T-cell (primary cell): ENCODE measurements at regions not wholly inside any gene's neighbourhood (a gene's known extent, or its start where the extent isn't known, plus 50 kb on each side); places are given as distances from the start of the nearest gene placed in this dataset.
"Not testable (repeated sequence)": the region's sequence is repeated elsewhere in the genome, so short reads cannot be mapped to it uniquely, and the experiment has no call there.

Experiments
- ATAC-seq, 4 experiments: fragments of 200-7000 bp in 3 of 4; fragments of 150-1000 bp in 1 of 4; cut with Tn5 transposase; replicated peaks in 1 of 4; 1 replicate in 3 of 4; 2 replicates in 1 of 4; pipeline ENCODE4 v1.10.0; 2021; ENCODE audit warnings: moderate library complexity in 3 of 4, mild to moderate bottlenecking in 2 of 4, moderate number of reproducible peaks in 1 of 4
- CTCF ChIA-PET, 2 donors: fragments of 300-600 bp; sonication (Branson Sonifier 250); formaldehyde crosslinking; loops; one replicate each; lab custom pipeline; 2022; ENCODE audit warnings: antibody characterized with exemption in 2 of 2; lab: Charles Lee
- POLR2A ChIA-PET, 2 donors: fragments of 300-600 bp; sonication (Branson Sonifier 250); formaldehyde crosslinking; loops; one replicate each; lab custom pipeline; 2022; ENCODE audit warnings: antibody characterized with exemption in 2 of 2; lab: Charles Lee
- DNase-seq, 35 experiments: peaks; one replicate each; pipeline versions ENCODE4 v3.0.0 to v3.0.0-alpha.2; 2013 to 2023
- H3K27ac ChIP-seq: one replicate; pipeline ENCODE4 v1.5.1; 2013; ENCODE audit warnings: low read length
- H3K27me3 ChIP-seq, 2 experiments: replicated peaks in 1 of 2; 1 replicate in 1 of 2; 2 replicates in 1 of 2; pipeline versions ENCODE4 v1.6.1 to v1.7.0; 2013; ENCODE audit warnings: low read length in 1 of 2, mixed read lengths in 1 of 2; ENCODE audit not compliant: control insufficient read depth in 2 of 2, insufficient read depth in 2 of 2; ENCODE audit errors: extremely low read depth in 1 of 2
- H3K36me3 ChIP-seq, 2 donors: 1 replicate in 1 of 2; 2 replicates in 1 of 2; pipeline versions ENCODE4 v1.6.1 to v1.7.0; 2013; ENCODE audit warnings: low read length in 1 of 2; ENCODE audit not compliant: control insufficient read depth in 2 of 2, insufficient read depth in 1 of 2; ENCODE audit errors: extremely low read depth in 1 of 2
- H3K4me1 ChIP-seq, 2 experiments: 1 replicate in 1 of 2; 2 replicates in 1 of 2; pipeline versions ENCODE4 v1.6.1 to v1.7.0; 2013; ENCODE audit warnings: low read length in 2 of 2, mixed read lengths in 1 of 2; ENCODE audit not compliant: insufficient read depth in 2 of 2, control insufficient read depth in 1 of 2; ENCODE audit errors: extremely low read depth in 1 of 2
- H3K4me3 ChIP-seq, 2 donors: 1 replicate in 1 of 2; 2 replicates in 1 of 2; pipeline versions ENCODE4 v1.5.1 to v1.7.0; 2013; ENCODE audit warnings: mild to moderate bottlenecking in 2 of 2, low read length in 1 of 2, moderate library complexity in 1 of 2; ENCODE audit not compliant: control insufficient read depth in 1 of 2; ENCODE audit errors: extremely low read depth in 1 of 2
- H3K9me3 ChIP-seq: 2 replicates; pipeline ENCODE4 v1.7.0; 2013
- H3K27ac Mint-ChIP-seq, 2 donors: one replicate each; pipeline ENCODE4 v1.8.0; 2020 to 2021; ENCODE audit warnings: mild to moderate bottlenecking in 2 of 2, mixed read lengths in 2 of 2
- H3K27me3 Mint-ChIP-seq, 2 donors: one replicate each; pipeline ENCODE4 v1.8.0; 2021 to 2022; ENCODE audit warnings: mixed read lengths in 2 of 2
- H3K36me3 Mint-ChIP-seq: one replicate; pipeline ENCODE4 v1.8.0; 2021; ENCODE audit warnings: mixed read lengths
- H3K4me1 Mint-ChIP-seq, 3 donors: one replicate each; pipeline ENCODE4 v1.8.0; 2020 to 2022; ENCODE audit warnings: mixed read lengths in 3 of 3, mild to moderate bottlenecking in 1 of 3
- H3K4me3 Mint-ChIP-seq, 3 donors: one replicate each; pipeline ENCODE4 v1.8.0; 2020 to 2022; ENCODE audit warnings: mild to moderate bottlenecking in 3 of 3, mixed read lengths in 3 of 3, moderate library complexity in 3 of 3
- H3K9me3 Mint-ChIP-seq, 3 donors: one replicate each; pipeline ENCODE4 v1.8.0; 2020 to 2022; ENCODE audit warnings: mixed read lengths in 3 of 3
- WGBS: methylation state at CpG from one replicate; pipeline ENCODE4 v1.1.5; 2013; ENCODE audit warnings: missing lambda C conversion rate; ENCODE audit not compliant: insufficient coverage; 5-methylcytosine and 5-hydroxymethylcytosine counted together

- ChIA-PET POLR2A (no interaction called here), CTCF (no interaction called here)
- Mint-ChIP-seq H3K36me3 (no peaks in the 10 kb centered on the region), H3K4me3 (no peak overlapping the region), H3K27ac (no peak overlapping the region), H3K9me3 (peaks cover 8 to 20% (median 10%) of the 10 kb centered on the region in 3 donors), H3K4me1 (no peaks in the 10 kb centered on the region), H3K27me3 (no peaks in the 10 kb centered on the region)
- Histone ChIP-seq H3K4me3 (no peak overlapping the region), H3K36me3 (no peaks in the 10 kb centered on the region), H3K27ac (no peak overlapping the region), H3K27me3 (no peaks in the 10 kb centered on the region), H3K4me1 (no peaks in the 10 kb centered on the region), H3K9me3 (peaks cover 2% of the 10 kb centered on the region)
- DNase-seq: no peak
- WGBS: no CpG with 5 or more reads among the region's 3 CpGs
- no peak for ATAC-seq
Observed at GRCh38 chr16:59975953-59976352, 1241.8 kb upstream of the GOT2 start.

GRCh38 chr16:59973966-59974365 lies 1239.8 kb upstream of the GOT2 start:
- Mint-ChIP-seq H3K27me3 (no peaks in the 10 kb centered on the region), H3K36me3 (no peaks in the 10 kb centered on the region), H3K4me1 (no peaks in the 10 kb centered on the region), H3K9me3 (peaks cover 10 to 28% (median 16%) of the 10 kb centered on the region in 3 donors), H3K4me3 (no peak overlapping the region), H3K27ac (no peak overlapping the region)
- no peaks in the 10 kb centered on the region for H3K27me3 ChIP-seq
- H3K9me3 ChIP-seq: peaks cover 4% of the 10 kb centered on the region
- H3K27ac ChIP-seq: no peak overlapping the region
- no peak for DNase-seq
- H3K4me1 ChIP-seq: no peaks in the 10 kb centered on the region
- CTCF ChIA-PET: no interaction called here
- H3K4me3 ChIP-seq: no peak overlapping the region
- WGBS: 100% methylated on average over 1 of the region's 3 CpGs
- no peak for ATAC-seq
- no peaks in the 10 kb centered on the region for H3K36me3 ChIP-seq
- POLR2A ChIA-PET: no interaction called here

- DNase-seq (no peak), ATAC-seq (no peak)
- Mint-ChIP-seq H3K27me3 (no peaks in the 10 kb centered on the region), H3K27ac (no peak overlapping the region), H3K4me1 (no peaks in the 10 kb centered on the region), H3K9me3 (peaks cover 10 to 29% (median 24%) of the 10 kb centered on the region in 3 donors), H3K4me3 (no peak overlapping the region), H3K36me3 (no peaks in the 10 kb centered on the region)
- CTCF ChIA-PET: no interaction called here
- no CpG with 5 or more reads among the region's 3 CpGs for WGBS
- no peaks in the 10 kb centered on the region for H3K4me1 ChIP-seq
- POLR2A ChIA-PET: no interaction called here
- no peaks in the 10 kb centered on the region for H3K36me3 ChIP-seq
- no peaks in the 10 kb centered on the region for H3K27me3 ChIP-seq
- no peak overlapping the region for H3K27ac ChIP-seq
- peaks cover 4% of the 10 kb centered on the region for H3K9me3 ChIP-seq
- H3K4me3 ChIP-seq: no peak overlapping the region
Observed at GRCh38 chr16:59971264-59971663, 1237.1 kb upstream of the GOT2 start.

GRCh38 chr16:59964232-59964924 lies 1230.3 kb upstream of the GOT2 start:
- DNase-seq (no peak), ATAC-seq (no peak)
- H3K27me3 Mint-ChIP-seq: no peaks in the 10 kb centered on the region
- H3K4me3 ChIP-seq: no peak overlapping the region
- no peaks in the 10 kb centered on the region for H3K4me1 ChIP-seq
- peaks cover 4 to 18% (median 18%) of the 10 kb centered on the region in 3 donors for H3K9me3 Mint-ChIP-seq
- ChIA-PET POLR2A (no interaction called here), CTCF (no interaction called here)
- H3K4me1 Mint-ChIP-seq: no peaks in the 10 kb centered on the region
- no peak overlapping the region for H3K4me3 Mint-ChIP-seq
- H3K27me3 ChIP-seq: no peaks in the 10 kb centered on the region
- no peak overlapping the region for H3K27ac ChIP-seq
- H3K27ac Mint-ChIP-seq: no peak overlapping the region
- no peaks in the 10 kb centered on the region for H3K36me3 ChIP-seq
- no peaks in the 10 kb centered on the region for H3K9me3 ChIP-seq
- H3K36me3 Mint-ChIP-seq: no peaks in the 10 kb centered on the region
- no CpG with 5 or more reads among the region's 6 CpGs for WGBS

GRCh38 chr16:59959311-59959710 lies 1225.2 kb upstream of the GOT2 start:
- Histone ChIP-seq H3K36me3 (no peaks in the 10 kb centered on the region), H3K4me1 (no peaks in the 10 kb centered on the region), H3K9me3 (no peaks in the 10 kb centered on the region), H3K27ac (no peak overlapping the region), H3K4me3 (no peak overlapping the region), H3K27me3 (no peaks in the 10 kb centered on the region)
- no peak for ATAC-seq
- WGBS: no CpG with 5 or more reads among the region's 3 CpGs
- Mint-ChIP-seq H3K36me3 (no peaks in the 10 kb centered on the region), H3K9me3 (peaks cover 8 to 28% (median 18%) of the 10 kb centered on the region in 3 donors), H3K4me3 (no peak overlapping the region), H3K4me1 (no peaks in the 10 kb centered on the region), H3K27ac (no peak overlapping the region), H3K27me3 (no peaks in the 10 kb centered on the region)
- no peak for DNase-seq
- ChIA-PET POLR2A (no interaction called here), CTCF (no interaction called here)

- ChIA-PET CTCF (no interaction called here), POLR2A (no interaction called here)
Observed at GRCh38 chr16:59950431-59950830, 1216.3 kb upstream of the GOT2 start.

GRCh38 chr16:59944041-59944440 lies 1209.9 kb upstream of the GOT2 start:
- H3K4me3 Mint-ChIP-seq, POLR2A ChIA-PET, H3K9me3 ChIP-seq, H3K4me1 ChIP-seq, ATAC-seq, H3K27ac ChIP-seq, H3K4me1 Mint-ChIP-seq, H3K27ac Mint-ChIP-seq, H3K27me3 ChIP-seq, H3K36me3 Mint-ChIP-seq, CTCF ChIA-PET, DNase-seq, H3K36me3 ChIP-seq, H3K4me3 ChIP-seq, H3K27me3 Mint-ChIP-seq: not testable (repeated sequence)
- H3K9me3 Mint-ChIP-seq: peaks cover 5 to 24% (median 18%) of the 10 kb centered on the region in 3 donors
- WGBS: 68% methylated on average over 4 of the region's 5 CpGs

More at GRCh38 chr16:59950431-59950830, 1216.3 kb upstream of the GOT2 start:
- DNase-seq (no peak), ATAC-seq (no peak)
- no peaks in the 10 kb centered on the region for H3K36me3 Mint-ChIP-seq
- no peak overlapping the region for H3K27ac ChIP-seq
- H3K9me3 ChIP-seq: peaks cover 4% of the 10 kb centered on the region
- WGBS: no CpG with 5 or more reads among the region's 2 CpGs
- no peaks in the 10 kb centered on the region for H3K36me3 ChIP-seq
- peaks cover 3 to 44% (median 14%) of the 10 kb centered on the region in 3 donors for H3K9me3 Mint-ChIP-seq
- H3K4me1 Mint-ChIP-seq: no peaks in the 10 kb centered on the region
- H3K4me3 Mint-ChIP-seq: no peak overlapping the region
- no peak overlapping the region for H3K27ac Mint-ChIP-seq
- no peaks in the 10 kb centered on the region for H3K27me3 ChIP-seq
- H3K4me3 ChIP-seq: no peak overlapping the region
- H3K27me3 Mint-ChIP-seq: no peaks in the 10 kb centered on the region
- H3K4me1 ChIP-seq: no peaks in the 10 kb centered on the region
